RWPE1 (cell line): ENCODE measurements at regions not wholly inside any gene's neighbourhood (a gene's known extent, or its start where the extent isn't known, plus 50 kb on each side); places are given as distances from the start of the nearest gene placed in this dataset.

Experiments
- CTCF ChIA-PET: fragments of 350-600 bp; sonication (Branson Sonifier 250); formaldehyde crosslinking; extraction: SDS; loops from one replicate; lab custom pipeline; 2021; lab: Yijun Ruan, JAX
- POLR2A ChIA-PET: fragments of 400-600 bp; formaldehyde crosslinking; extraction: SDS; loops from one replicate; lab custom pipeline; 2020; ENCODE audit warnings: antibody characterized with exemption; ENCODE audit not compliant: low non-redundant PET; lab: Yijun Ruan, JAX
- DNase-seq: peaks from one replicate; pipeline ENCODE4 v3.0.0; 2012; ENCODE audit warnings: low spot score
- H3K27ac ChIP-seq: fragments of 450-650 bp; 2 replicates; pipeline ENCODE4 v1.5.1; 2017
- TF ChIP-seq, protein P1 (sequence below): fragments of 450-650 bp; conservative IDR thresholded peaks from 2 replicates; pipeline ENCODE4 v1.5.1; 2017; ENCODE audit warnings: low read depth, mild to moderate bottlenecking

DNA sequence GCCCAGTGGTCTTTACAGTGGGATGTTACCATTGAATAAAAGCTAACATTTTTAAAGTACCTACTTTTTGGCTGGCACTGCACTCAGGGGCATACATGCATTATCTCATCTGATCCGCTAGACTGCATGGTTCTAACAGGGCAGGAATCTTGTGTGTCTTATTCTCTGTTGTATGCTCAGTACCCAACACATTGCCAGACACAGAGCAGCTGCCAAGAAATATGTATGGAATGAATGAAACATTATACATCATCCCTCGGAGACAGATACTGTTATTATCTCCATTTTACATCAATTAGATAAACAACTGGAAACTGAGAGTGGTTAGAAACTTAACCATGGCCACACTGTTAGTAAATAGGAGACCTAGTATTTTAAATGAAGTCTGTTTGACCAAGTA is 74.1 kb upstream of the CDH11 start:
- CTCF ChIA-PET: no interaction called here

GRCh38 chr16:65185241-65185778 is 63.4 kb upstream of the CDH11 start:
- ChIA-PET POLR2A (no interaction called here), CTCF (no interaction called here)
- no peak for DNase-seq
- H3K27ac ChIP-seq: no peak overlapping the region
- TF ChIP-seq, protein P1, sequence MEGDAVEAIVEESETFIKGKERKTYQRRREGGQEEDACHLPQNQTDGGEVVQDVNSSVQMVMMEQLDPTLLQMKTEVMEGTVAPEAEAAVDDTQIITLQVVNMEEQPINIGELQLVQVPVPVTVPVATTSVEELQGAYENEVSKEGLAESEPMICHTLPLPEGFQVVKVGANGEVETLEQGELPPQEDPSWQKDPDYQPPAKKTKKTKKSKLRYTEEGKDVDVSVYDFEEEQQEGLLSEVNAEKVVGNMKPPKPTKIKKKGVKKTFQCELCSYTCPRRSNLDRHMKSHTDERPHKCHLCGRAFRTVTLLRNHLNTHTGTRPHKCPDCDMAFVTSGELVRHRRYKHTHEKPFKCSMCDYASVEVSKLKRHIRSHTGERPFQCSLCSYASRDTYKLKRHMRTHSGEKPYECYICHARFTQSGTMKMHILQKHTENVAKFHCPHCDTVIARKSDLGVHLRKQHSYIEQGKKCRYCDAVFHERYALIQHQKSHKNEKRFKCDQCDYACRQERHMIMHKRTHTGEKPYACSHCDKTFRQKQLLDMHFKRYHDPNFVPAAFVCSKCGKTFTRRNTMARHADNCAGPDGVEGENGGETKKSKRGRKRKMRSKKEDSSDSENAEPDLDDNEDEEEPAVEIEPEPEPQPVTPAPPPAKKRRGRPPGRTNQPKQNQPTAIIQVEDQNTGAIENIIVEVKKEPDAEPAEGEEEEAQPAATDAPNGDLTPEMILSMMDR: no peak

More for the DNA sequence above, 74.1 kb upstream of the CDH11 start:
- no peak for DNase-seq
- POLR2A ChIA-PET: no interaction called here
- TF ChIP-seq, protein P1: no peak
- H3K27ac ChIP-seq: no peak overlapping the region

DNA sequence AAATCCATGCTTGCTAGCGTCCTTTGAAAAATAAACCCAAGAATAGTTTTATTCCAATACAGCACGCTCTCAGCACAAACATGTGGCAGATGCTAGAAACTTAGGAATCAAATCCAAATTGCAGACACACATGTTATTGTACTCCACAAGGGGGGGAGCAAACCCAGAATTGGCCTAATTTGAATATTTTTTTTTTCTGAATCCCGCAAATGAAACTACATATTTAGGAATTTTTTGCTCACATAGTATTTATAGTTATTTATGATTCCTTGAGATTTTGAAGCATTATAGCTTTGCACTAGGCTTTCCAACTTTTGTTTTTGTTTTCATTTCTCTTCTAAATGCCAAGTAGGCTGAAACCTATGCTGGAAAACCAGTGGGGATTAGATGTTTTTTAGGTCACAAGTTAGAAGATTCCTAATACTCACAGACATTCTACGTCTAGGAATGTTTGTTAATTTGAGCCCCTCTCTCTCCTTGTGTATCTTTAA is 59.3 kb upstream of the CDH11 start:
- ChIA-PET CTCF (no interaction called here), POLR2A (no interaction called here)
- H3K27ac ChIP-seq: no peak overlapping the region
- no peak for DNase-seq
- TF ChIP-seq, protein P1: no peak

DNA sequence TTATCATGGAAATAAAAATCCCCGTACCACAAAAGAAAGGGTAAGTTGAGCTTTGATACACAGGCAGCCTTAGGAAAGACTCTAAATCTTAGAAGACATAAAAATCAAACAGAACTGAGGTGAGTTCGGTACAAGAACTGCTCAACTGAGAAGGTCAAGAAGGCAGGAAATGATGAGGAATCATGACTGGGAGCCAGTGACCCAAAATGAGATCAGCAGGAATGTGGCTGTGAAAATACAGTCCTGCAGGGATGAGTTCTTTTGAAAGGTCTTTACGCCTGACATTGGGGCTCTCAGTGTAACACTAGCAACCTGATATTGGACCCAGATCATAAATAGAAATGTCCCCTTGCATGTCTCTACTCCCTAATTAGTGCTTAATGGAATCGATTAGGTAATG is 56.3 kb upstream of the CDH11 start:
- TF ChIP-seq, protein P1: no peak
- ChIA-PET CTCF (no interaction called here), POLR2A (no interaction called here)
- no peak overlapping the region for H3K27ac ChIP-seq
- DNase-seq: no peak

DNA sequence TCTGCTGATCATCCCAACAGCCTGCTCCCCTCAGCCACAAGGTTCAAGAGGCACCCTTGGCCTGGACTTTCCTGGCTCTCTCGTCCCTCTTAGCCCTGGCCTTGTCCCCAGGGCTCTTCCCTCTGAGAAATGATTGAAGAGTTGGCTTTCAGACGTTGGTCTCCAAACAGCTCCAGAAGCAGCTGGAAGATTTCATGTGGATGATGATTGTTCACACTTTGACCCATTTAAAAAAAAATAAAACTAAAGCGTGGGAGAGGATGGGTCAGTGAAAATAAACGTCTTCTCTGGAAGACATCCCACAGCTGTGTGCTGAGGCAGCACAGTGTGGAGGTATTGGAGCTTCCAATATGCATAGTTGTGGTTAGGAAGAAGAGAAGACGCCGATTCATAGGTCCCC is 54.7 kb upstream of the CDH11 start:
- TF ChIP-seq, protein P1: no peak
- no peak overlapping the region for H3K27ac ChIP-seq
- ChIA-PET CTCF (interaction anchor here (0.6 kb wide), 2 partner anchors 51 to 647 kb away, joined by 3 to 4 read pairs; no protein-coding TSS in a partner anchor), POLR2A (no interaction called here)
- DNase-seq: no peak

DNA sequence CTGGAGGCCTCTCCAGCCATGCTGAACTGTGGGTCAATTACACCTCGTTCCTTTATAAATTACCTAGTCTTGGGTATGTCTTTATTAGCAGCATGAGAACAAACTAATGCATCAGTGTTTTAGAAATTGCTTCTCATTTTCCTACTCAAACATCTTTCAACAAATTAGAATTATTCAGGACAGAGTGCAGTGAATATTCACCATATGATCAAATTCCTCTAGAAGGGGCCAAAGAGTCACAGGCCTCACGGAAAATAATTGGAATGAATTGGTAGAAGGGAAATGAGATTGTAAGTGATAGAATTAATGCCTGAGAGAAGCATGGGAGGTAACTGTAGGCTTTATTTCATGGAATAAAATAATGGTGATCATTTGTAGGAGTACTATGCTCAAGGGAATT is 50.5 kb upstream of the CDH11 start:
- TF ChIP-seq, protein P1: no peak
- no peak for DNase-seq
- H3K27ac ChIP-seq: no peak overlapping the region
- POLR2A ChIA-PET: no interaction called here
- CTCF ChIA-PET: no interaction called here
